SK-N-MC (cell line): ENCODE measurements at regions not wholly inside any gene's neighbourhood (a gene's known extent, or its start where the extent isn't known, plus 50 kb on each side); places are given as distances from the start of the nearest gene placed in this dataset.

Experiments used
- EZH2 ChIP-seq: fragments of 200-600 bp; sonication (generic); IDR thresholded peaks from one replicate; pipeline ENCODE4 v1.6.1; 2017; ENCODE audit warnings: antibody characterized with exemption
- POLR2AphosphoS5 ChIP-seq: IDR thresholded peaks from 2 replicates; pipeline ENCODE4 v1.6.1; 2012; ENCODE audit warnings: mild to moderate bottlenecking, low read depth, low read length, borderline replicate concordance

GRCh38 chr12:24731596-24731995 lies 217.3 kb downstream of the BCAT1 start:
- TF ChIP-seq EZH2 (no peak), POLR2AphosphoS5 (no peak)
